ENCODE measurements at regions not wholly inside any gene's neighbourhood (a gene's known extent, or its start where the extent isn't known, plus 50 kb on each side); places are given as distances from the start of the nearest gene placed in this dataset.

DNA sequence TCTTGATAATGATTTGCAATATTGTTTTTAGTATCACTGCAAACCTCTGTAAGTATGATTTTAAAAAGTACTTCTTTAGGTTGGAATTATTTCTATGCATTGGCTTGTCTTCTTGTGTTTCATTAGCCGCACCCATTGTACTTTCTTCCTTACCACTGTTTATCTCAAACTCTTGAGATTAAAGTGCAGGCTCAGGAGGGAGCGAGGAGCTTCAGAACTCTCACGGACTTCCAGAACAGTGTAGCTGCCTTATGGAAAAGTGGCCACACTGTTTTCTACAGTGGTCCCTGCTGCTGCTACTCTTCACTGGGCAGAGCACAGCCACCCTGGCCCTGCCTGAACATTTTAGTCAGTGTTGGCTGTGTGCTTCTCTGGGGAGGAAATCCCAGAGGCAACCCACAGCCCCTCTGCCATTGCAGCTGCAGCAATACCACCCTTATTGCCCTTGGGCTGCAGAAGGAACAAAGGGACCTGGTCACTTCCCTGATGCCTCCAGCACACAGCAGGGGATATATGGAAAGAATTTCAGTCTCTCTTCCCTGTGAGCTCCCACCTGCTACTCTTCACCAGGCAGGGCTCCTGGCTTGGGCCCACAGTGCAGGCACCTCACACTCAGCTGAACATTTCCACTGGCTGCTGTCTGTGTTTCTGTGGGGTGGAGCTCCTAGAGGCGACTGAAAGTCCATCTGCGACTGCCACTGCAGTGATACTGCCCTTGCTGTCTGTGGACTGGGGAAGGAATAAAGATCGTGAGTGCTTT is 91.7 kb upstream of the MAP3K4 start:
- DNase-seq (ENCODE audit: low spot score) = no peak

DNA sequence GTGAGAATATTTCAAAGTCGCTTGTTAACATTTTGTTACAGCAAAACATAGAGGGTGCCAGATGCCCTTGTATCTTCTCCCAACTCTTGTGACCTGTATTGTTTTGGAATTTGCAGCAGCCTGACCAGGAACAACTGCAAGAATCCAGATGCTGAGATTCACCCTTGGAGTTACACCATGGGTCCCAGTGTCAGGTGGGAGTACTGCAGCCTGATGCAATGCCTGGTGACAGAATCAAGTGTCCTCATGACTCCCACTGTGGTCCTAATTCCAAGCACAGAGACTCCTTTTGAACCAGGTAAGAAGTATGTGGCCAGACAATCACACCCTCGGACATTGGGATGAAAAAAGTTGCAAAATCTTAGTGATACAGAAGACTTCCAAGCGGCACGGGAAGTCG is 79.6 kb upstream of the MAP3K4 start:
- no peak for DNase-seq (ENCODE audit: low spot score)

DNA sequence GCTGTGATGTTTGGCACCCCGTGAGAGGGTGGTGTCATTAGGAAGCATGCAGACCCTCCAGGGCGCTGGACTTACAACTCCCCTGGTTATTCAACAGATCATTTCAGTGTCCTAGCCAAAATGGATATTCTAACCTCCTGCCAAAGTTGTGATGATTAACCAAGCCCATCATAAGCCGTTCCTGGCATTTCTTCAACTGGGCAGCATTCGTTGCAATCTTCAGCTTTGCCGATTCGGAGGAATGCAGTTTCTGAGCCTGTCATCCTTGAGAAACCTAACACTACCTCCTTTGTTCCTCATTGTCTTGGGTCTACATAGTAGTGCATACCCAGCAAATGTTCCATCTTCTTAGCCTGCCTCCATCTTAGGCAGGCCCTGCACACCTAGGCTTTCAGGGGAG is 79.2 kb upstream of the MAP3K4 start:
- no peak for DNase-seq (ENCODE audit: low spot score)

DNA sequence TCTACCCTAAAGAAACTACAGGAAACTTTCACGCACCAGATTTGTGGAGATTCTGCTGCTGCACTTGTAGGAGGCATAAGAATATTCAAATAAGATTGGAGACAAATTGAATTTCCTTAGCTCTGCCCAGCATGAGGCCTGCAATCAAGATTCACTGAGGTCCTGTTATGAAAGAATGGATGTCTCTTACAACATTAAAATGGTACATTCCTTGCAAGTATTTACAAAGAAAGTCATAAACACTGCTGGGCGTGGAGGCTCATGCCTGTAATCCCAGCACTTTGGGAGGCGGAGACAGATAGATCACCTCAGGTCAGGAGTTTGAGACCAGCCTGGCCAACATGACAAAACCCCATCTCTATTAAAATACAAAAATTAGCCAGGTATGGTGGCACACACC is 74.0 kb upstream of the MAP3K4 start:
- no peak for DNase-seq (ENCODE audit: low spot score)

DNA sequence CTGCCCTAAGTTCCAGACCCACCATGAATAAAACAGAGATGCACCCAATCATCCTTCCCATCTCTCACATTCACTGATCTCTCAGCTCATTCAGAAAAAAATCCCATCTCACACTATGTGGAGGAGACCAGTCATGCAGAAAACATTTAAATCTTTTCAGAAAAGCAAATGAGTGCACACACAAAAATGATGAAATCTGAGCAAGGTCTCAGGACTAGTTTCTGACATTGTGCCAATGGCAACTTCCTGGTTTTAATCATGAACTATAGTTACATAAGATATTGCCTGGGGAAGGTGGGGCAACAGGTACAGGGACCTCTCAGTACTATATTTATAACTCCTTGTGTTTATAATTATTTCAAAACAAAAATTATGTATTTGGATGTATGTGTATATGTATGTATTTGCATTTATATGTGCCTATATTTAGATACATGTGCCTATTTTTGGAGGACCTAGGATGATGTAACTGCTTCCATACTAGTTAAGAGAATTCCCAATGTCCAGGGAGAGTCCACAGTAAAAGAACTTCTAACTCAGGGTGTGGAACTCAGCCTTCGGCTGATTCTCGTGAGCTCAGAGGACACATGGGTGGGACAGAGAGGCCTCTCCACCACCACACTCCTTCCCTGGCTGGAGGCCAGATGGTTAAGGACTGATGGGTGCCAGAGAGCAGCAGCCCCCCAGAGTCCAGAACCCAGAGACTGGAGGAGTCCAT is 71.7 kb upstream of the MAP3K4 start:
- no peak for DNase-seq (ENCODE audit: low spot score)

DNA sequence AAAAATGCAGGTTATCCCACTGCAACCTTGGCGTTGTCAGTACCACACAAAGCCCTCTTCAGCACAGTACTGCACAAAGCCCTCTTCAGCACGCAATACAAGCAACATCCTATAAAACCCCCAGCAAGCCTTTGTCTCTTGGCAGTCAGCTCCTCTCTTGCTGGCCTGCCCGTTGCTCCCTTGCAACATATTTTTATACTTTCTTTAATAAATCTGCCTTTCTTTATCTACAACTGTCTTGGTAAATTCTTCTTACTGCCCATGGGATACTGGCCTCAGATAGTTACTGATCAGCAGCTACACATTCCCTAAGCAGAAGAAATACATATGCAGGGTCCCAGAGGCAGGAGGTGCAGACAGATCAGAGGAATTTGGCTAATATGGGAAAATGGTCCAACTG is 70.5 kb upstream of the MAP3K4 start:
- DNase-seq (ENCODE audit: low spot score) = no peak

DNA sequence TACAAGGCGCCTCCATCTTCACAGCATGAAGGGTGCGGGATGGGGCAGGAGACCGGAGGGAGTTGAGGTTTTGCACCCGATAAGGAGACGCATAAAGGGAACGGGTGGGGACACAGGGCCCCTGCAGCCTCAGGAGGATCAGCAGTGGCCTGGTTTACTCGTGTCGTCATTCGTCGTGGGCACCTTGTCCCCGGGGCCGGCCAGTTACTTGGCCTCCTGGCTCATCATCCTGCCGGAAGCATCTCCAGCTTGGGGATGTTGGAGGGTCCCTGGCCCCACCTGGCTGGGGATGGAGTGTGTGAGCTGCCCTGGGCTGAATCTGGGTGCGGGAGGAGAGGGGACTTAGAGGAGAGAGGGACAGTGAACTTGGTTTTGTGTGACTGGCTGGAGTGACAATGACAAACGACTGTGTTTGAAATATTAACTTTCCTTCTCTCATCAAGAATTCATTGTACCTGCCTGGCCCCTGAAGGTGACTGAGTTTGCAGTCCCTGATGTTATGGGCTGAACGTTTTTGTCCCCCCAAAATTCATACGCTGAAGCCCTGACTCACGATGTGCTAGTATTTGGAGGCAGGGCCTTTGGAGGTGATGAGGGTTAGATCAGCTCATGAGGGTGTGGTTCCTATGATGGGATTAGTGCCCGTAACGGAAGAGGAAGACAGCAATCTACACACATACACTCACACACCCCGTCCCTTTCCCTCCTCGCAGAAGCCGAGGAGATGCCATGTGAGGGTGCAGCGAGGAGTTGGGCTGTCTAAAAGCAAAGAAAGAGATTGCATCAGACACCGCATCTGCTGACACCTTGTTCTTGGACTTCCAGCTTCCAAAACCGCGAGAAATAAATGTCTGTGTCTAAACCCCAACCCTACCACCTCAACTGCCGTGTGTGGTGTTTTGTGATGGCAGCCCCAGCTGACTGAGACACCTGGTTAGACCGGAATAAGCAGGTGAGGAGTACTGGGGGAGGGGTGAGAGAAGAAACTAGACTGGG is 65.0 kb upstream of the MAP3K4 start:
- no peak for DNase-seq (ENCODE audit: low spot score)

DNA sequence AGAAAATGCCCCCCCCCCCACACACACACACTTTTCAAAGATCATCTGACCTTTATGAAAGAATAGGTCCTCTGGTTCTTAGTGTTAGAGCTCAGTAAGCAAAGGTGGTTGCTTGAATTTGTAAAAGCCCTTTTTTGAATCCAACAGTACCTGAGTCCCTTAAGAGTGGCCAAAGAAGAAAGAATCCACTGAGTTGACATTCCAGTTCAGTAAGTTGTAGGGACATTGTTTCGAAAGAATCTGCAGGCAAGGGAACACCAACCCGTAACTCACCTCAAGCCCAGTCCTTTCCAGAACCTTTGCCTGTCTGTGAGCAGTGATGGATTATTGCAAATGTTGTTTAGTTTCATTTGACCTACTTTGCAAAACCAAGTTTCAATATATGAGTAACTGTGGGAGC is 64.2 kb upstream of the MAP3K4 start:
- DNase-seq (ENCODE audit: low spot score) = no peak

DNA sequence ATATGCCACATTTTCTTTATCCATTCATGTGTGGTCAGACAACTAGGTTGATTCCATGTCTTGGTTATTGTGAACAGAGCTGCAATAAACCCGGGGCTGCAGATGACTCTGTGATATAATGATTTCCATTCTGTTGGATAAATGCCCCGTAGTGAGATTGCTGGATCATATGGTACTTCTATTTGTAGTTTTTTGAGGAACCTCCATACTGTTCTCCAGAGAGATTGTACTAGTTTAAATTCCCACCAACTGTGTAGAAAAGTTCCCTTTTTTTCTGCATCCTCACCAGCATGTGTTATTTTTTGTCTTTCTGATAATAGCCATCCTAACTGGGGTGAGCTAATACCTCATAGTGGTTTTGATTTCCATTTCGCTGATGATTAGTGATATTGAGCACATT is 62.2 kb upstream of the MAP3K4 start:
- DNase-seq (ENCODE audit: low spot score) = no peak

DNA sequence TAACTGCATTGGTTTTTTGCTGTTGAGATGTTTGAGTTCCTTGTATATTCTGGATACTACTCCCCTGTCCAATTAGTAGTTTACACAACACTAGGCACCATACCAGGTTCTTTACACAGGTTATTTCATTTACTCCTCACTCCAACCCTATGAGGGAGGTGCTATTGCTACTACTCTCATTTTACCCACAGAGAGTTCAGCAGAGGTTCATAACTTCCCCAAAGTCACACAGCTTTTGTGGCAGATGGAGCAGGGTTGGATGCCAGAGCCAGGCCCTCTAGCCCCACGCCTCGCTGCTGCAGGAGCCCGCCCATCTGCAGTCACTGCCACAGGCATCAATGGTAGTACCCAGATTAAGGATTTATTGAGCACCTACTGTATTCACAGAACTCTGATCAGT is 61.7 kb upstream of the MAP3K4 start:
- DNase-seq (ENCODE audit: low spot score) = no peak

DNA sequence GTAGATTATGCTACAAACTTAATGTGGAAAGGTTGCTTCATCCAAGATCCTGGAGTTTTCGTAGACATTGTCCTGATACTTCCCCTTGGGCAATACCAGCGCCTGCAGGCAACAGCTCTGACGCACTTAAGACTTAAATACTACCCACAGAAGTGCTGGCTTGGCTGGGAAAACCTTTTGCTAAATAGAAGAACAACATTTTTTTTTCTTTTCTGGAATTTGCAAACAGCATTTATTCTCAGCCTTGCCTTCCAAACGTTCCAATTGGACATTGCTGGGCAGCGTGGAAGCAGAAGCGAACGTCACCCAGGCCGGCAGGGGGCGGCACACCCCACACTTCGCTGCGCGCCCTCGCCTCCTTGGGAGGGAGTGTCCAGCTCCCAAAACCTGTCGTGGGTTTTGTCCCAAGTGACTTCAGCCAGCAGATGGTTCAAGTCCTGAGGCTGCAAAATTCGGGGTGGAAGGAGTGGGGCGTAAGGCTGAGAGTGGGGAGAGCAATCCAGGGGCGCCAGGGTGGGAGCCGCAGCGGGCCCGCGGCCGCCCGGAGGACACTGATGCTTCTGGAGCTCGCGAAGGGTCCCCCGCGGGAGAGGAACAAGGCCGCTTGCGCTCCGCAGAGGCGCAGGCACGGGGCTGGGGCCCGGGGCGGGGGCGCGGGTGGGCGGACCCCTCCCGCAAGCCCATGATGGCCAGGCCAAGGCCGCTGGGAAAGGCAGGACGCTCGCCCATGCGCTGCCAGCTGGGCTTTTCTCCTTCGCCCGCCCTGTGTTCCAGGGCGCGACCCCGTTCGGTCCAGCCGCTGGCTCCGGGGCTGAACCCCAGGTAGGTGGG is 60.8 kb upstream of the MAP3K4 start:
- peak; percentile 89 for DNase-seq (ENCODE audit: low spot score)

DNA sequence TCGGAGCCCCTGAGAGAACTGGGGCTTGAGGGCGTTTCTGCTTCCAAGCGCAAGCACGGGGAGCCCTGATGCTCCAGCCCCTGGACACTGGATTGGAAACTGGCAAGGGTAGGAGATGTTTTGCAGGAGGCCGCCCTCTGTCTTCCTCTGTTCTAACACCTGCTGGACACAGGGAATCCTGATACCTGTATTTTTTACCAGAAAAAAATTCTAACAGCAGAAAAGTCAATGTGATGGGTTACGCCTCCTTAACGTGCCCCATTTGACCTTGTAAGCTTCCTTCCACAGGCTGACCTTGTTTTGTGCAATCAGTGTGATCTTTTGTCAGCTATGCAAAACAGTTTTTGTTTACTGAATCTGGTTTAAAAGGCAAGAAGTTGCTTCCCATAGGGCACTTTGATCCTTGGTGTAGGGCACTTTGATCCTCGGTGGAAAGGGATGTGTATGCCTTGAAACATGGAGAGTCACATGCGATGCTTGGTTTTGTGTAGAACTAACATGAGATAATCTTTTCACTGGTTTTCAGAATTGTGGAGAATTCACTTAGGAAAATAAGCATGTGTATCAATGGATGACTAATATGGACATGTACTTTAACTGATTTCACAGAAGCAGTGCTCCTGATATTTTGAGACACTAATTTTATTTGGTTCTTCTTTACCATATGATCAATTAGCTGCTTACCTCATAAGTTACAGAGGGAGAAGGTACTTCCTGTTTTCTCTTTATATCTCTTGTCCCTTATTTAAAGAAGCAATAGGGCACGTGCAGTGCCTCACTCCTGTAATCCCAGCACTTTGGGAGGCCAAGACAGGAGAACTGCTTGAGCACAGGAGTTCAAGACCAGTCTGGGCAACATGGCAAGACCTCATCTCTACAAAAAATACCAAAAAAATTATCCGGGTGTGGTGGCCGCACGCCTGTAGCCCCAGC is 59.9 kb upstream of the MAP3K4 start:
- no peak for DNase-seq (ENCODE audit: low spot score)

DNA sequence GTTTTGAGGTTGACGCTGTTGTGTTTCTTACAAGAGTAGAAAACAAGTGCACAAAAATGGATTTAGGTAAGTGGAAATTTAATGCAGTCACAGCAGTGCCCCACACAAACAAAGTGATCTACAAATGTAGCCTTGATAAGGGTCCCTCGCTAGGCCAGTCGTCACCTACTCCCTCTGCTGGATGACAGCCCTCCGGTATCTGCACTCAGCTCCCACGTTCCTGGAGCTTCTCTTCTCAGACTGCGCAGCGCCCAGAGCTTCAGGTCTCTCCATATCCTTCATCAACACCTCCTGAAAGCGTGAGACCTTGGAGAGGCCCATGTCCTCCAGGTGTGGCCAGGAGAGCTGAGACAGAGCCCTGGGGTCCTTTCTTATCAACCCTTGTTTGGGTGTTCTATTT is 58.3 kb upstream of the MAP3K4 start:
- DNase-seq (ENCODE audit: low spot score) = no peak

DNA sequence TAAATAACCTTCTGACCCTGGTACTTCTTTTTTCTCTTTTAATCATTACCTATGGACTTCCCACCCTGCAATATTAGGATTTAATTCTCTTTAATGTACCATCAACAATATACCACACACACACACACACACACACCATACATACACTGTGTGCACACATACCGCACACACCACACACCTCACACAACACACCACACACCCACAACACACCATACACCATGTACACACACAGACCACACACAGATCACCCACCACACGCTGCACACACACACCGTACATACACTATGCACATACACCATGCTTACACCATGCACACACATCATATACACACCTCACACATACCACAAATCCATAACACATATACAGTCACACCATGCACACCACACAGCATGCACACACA is 57.4 kb upstream of the MAP3K4 start:
- DNase-seq (ENCODE audit: low spot score) = no peak

DNA sequence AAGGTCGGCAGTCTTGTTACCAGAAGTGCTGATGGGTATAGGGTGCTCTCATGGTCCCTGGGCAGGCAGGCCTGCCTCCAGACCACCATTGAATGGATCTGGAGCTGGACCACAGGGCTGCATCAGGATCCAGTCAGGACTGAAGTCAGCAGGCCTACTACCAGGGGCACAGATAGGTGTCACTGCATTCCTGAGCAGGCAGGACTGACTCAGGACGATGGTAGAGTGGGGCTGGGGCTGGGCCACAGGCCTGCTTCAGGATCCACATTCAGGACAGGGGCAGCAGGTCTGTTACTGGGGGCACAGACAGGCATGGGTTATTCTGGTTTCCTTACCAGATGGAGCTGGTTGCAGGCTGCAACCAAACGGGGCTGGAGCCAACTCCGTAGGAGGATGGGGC is 51.4 kb upstream of the MAP3K4 start:
- DNase-seq (ENCODE audit: low spot score) = no peak

Measured in left forelimb (tissue), 1 donor.